Kidney (tissue), 13 donors: ENCODE measurements at regions not wholly inside any gene's neighbourhood (a gene's known extent, or its start where the extent isn't known, plus 50 kb on each side); places are given as distances from the start of the nearest gene placed in this dataset.
A peak's percentile ranks its signal among the peaks of the same experiment; 100 is the strongest.

Experiments used
- DNase-seq, 5 donors: peaks; one replicate each; pipeline ENCODE4 v3.0.0-alpha.2; 2013 to 2020
- FAIRE-seq: peaks from 2 replicates; lab custom pipeline; 2012; peaks lifted over from hg19 to GRCh38; lab: Jason Lieb, UNC
- H3K27ac ChIP-seq, 2 donors: one replicate each; pipeline ENCODE4 v1.7.0; 2013; ENCODE audit warnings: low read depth in 2 of 2, low read length in 2 of 2, inconsistent platforms in 1 of 2
- H3K27me3 ChIP-seq: one replicate; pipeline ENCODE4 v1.7.1; 2013; ENCODE audit warnings: low read length, inconsistent platforms; ENCODE audit not compliant: control insufficient read depth, insufficient read depth
- H3K36me3 ChIP-seq, 3 donors: one replicate each; pipeline versions ENCODE4 v1.7.0 to v1.7.1; 2013; ENCODE audit warnings: low read length in 3 of 3, control low read depth in 1 of 3, inconsistent platforms in 1 of 3; ENCODE audit not compliant: insufficient read depth in 3 of 3, control insufficient read depth in 2 of 3
- H3K4me1 ChIP-seq, 3 donors: one replicate each; pipeline versions ENCODE4 v1.7.0 to v1.7.1; 2013; ENCODE audit warnings: low read length in 3 of 3, inconsistent platforms in 1 of 3, low read depth in 1 of 3; ENCODE audit not compliant: control insufficient read depth in 2 of 3, insufficient read depth in 2 of 3
- H3K4me3 ChIP-seq, 3 donors: one replicate each; pipeline versions ENCODE4 v1.7.0 to v1.8.1; 2013; ENCODE audit warnings: low read length in 3 of 3, control low read depth in 1 of 3, inconsistent platforms in 1 of 3
- H3K9ac ChIP-seq, 3 donors: one replicate each; pipeline versions ENCODE4 v1.7.0 to v1.7.1; 2013; ENCODE audit warnings: low read length in 3 of 3, control low read depth in 1 of 3, inconsistent platforms in 1 of 3
- H3K9me3 ChIP-seq, 3 donors: one replicate each; pipeline versions ENCODE4 v1.7.0 to v1.7.1; 2013; ENCODE audit warnings: low read length in 3 of 3, control low read depth in 1 of 3, inconsistent platforms in 1 of 3; ENCODE audit not compliant: control insufficient read depth in 2 of 3, insufficient read depth in 1 of 3
- intact Hi-C: fragments of 100-400 bp; cut with DNase I; formaldehyde crosslinking; loops from one replicate; pipeline ENCODE4 v1.11.1; 2022
- TF ChIP-seq, protein P1 (sequence below): IDR thresholded peaks from 3 replicates; pipeline ENCODE4 v1.5.1; 2012; ENCODE audit warnings: mild to moderate bottlenecking, moderate library complexity, borderline replicate concordance; ENCODE audit not compliant: insufficient read depth; ENCODE audit errors: extremely low read depth
- donor health status: control.
- donor health status: control.
- donor health status: control.
- donor health status: control.
- donor health status: control.
- donor health status: DM: yes; HTN: yes; CAD: no.
- donor health status: Normal renal cell carcinoma (clear cell type).

DNA sequence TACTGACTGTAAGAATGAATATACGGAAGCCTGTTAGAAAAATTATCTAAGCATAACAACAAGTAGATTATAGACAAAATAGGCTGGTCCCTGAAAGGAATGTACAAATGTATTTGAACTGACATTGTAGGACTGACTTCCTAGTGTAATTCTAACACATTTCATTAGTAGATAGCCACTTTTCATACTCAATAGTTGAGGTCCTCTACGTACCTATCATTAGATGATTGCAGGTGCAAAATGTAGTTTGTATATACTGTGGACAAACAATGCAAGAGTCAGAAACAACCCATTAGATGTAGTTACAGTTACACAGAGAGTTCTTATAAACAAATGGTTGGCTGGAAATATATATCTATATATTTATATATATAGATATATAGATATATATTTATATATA is 402.3 kb upstream of the SLITRK6 start:
- FAIRE-seq (no peak), DNase-seq (peak in 2 of 5 donors; percentile 13 to 38)
- no peaks in the 10 kb centered on the region for H3K4me1 ChIP-seq
- TF ChIP-seq, protein P1, sequence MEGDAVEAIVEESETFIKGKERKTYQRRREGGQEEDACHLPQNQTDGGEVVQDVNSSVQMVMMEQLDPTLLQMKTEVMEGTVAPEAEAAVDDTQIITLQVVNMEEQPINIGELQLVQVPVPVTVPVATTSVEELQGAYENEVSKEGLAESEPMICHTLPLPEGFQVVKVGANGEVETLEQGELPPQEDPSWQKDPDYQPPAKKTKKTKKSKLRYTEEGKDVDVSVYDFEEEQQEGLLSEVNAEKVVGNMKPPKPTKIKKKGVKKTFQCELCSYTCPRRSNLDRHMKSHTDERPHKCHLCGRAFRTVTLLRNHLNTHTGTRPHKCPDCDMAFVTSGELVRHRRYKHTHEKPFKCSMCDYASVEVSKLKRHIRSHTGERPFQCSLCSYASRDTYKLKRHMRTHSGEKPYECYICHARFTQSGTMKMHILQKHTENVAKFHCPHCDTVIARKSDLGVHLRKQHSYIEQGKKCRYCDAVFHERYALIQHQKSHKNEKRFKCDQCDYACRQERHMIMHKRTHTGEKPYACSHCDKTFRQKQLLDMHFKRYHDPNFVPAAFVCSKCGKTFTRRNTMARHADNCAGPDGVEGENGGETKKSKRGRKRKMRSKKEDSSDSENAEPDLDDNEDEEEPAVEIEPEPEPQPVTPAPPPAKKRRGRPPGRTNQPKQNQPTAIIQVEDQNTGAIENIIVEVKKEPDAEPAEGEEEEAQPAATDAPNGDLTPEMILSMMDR, result no peak
- no peaks in the 10 kb centered on the region for H3K27me3 ChIP-seq
- no peaks in the 10 kb centered on the region for H3K36me3 ChIP-seq
- H3K4me3 ChIP-seq, result no peak overlapping the region
- intact Hi-C loops, result no loop called here
- H3K27ac ChIP-seq, result no peak overlapping the region
- no peak overlapping the region for H3K9ac ChIP-seq
- no peaks in the 10 kb centered on the region for H3K9me3 ChIP-seq

- TF ChIP-seq, protein P1, result no peak
These were observed 394.1 kb upstream of the SLITRK6 start for GRCh38 chr13:86193281-86193680.

DNA sequence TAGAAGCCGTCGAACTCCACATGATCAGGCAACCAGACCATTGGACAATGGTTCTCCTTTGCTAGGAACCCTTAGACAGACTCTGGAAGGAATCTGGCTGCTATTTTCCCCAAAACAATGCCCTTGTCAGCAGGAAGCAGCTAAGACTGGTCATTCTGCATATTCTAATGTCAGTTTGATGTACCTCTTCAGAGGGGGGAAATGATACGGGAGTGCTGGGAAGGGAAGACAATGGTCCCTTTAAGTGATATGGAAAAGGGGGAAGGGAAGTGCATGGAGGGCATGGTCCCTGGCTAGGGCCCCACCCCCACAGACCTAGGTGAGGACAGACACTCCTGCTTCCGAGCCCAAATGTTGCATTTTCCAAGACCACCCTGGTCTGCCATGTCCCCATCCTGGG is 389.0 kb upstream of the SLITRK6 start:
- H3K9me3 ChIP-seq, result no peaks in the 10 kb centered on the region
- FAIRE-seq, result no peak
- H3K27me3 ChIP-seq, result no peaks in the 10 kb centered on the region
- TF ChIP-seq, protein P1, result no peak
- no peak overlapping the region for H3K4me3 ChIP-seq
- no peaks in the 10 kb centered on the region for H3K4me1 ChIP-seq
- H3K36me3 ChIP-seq, result no peaks in the 10 kb centered on the region
- H3K27ac ChIP-seq, result no peak overlapping the region
- no peak overlapping the region for H3K9ac ChIP-seq
- intact Hi-C loops, result no loop called here
- no peak for DNase-seq

More at GRCh38 chr13:86193281-86193680, 394.1 kb upstream of the SLITRK6 start:
- Histone ChIP-seq H3K36me3 (no peaks in the 10 kb centered on the region), H3K9me3 (peaks cover 0 to 3% (median 0%) of the 10 kb centered on the region in 3 donors), H3K27me3 (no peaks in the 10 kb centered on the region), H3K4me1 (no peaks in the 10 kb centered on the region), H3K9ac (no peak overlapping the region), H3K4me3 (no peak overlapping the region), H3K27ac (no peak overlapping the region)
- peak in 2 of 5 donors; percentile 7 to 9 for DNase-seq
- intact Hi-C loops, result no loop called here
- FAIRE-seq, result no peak

GRCh38 chr13:86185636-86186035 is 386.4 kb upstream of the SLITRK6 start:
- Histone ChIP-seq H3K27me3 (no peaks in the 10 kb centered on the region), H3K4me3 (no peak overlapping the region), H3K36me3 (no peaks in the 10 kb centered on the region), H3K9me3 (no peaks in the 10 kb centered on the region), H3K4me1 (no peaks in the 10 kb centered on the region), H3K27ac (no peak overlapping the region), H3K9ac (no peak overlapping the region)
- DNase-seq, result peak in 1 of 5 donors; percentile 66
- intact Hi-C loops, result no loop called here
- FAIRE-seq, result no peak
- TF ChIP-seq, protein P1, result no peak
